ENCODE measurements at regions not wholly inside any gene's neighbourhood (a gene's known extent, or its start where the extent isn't known, plus 50 kb on each side); places are given as distances from the start of the nearest gene placed in this dataset.
A peak's percentile ranks its signal among the peaks of the same experiment; 100 is the strongest.
"Not testable (repeated sequence)": the region's sequence is repeated elsewhere in the genome, so short reads cannot be mapped to it uniquely, and the experiment has no call there.

GRCh38 chr11:42296910-42297309, 837.5 kb upstream of the LRRC4C start:
- DNase-seq: no peak

- DNase-seq: no peak
Observed at GRCh38 chr11:42299780-42300179, 840.3 kb upstream of the LRRC4C start.

GRCh38 chr11:42301777-42302176, 842.3 kb upstream of the LRRC4C start:
- DNase-seq: no peak

- no peak for DNase-seq
Observed at GRCh38 chr11:42311514-42311913, 852.1 kb upstream of the LRRC4C start.

- no peak for DNase-seq
Observed at GRCh38 chr11:42311944-42312343, 852.5 kb upstream of the LRRC4C start.

- no peak for DNase-seq
Observed at GRCh38 chr11:42315267-42315666, 855.8 kb upstream of the LRRC4C start.

- DNase-seq: no peak
Observed at GRCh38 chr11:42315846-42316245, 856.4 kb upstream of the LRRC4C start.

GRCh38 chr11:42319921-42320320, 860.5 kb upstream of the LRRC4C start:
- no peak for DNase-seq

- DNase-seq: no peak
Observed at GRCh38 chr11:42329929-42330565, 870.6 kb upstream of the LRRC4C start.

GRCh38 chr11:42337786-42338455, 878.5 kb upstream of the LRRC4C start:
- no peak for DNase-seq

GRCh38 chr11:42344204-42344792, 884.8 kb upstream of the LRRC4C start:
- DNase-seq: no peak

- no peak for DNase-seq
Observed at GRCh38 chr11:42345933-42346332, 886.5 kb upstream of the LRRC4C start.

GRCh38 chr11:42363701-42364100, 904.2 kb upstream of the LRRC4C start:
- DNase-seq: no peak

GRCh38 chr11:42390116-42390515, 921.7 kb upstream of the API5 start:
- no peak for DNase-seq

GRCh38 chr11:42397483-42397882, 914.3 kb upstream of the API5 start:
- DNase-seq: no peak

GRCh38 chr11:42407341-42407740, 904.5 kb upstream of the API5 start:
- peak in 48 of 56 donors; percentile 2 to 87 (median 49) for DNase-seq

GRCh38 chr11:42410251-42410955, 901.4 kb upstream of the API5 start:
- DNase-seq: no peak

GRCh38 chr11:42412590-42412989, 899.2 kb upstream of the API5 start:
- DNase-seq: no peak

- DNase-seq: no peak
Observed at GRCh38 chr11:42417691-42418090, 894.1 kb upstream of the API5 start.

GRCh38 chr11:42422090-42422489, 889.7 kb upstream of the API5 start:
- no peak for DNase-seq

- not testable (repeated sequence) for DNase-seq
Observed at GRCh38 chr11:42434911-42435310, 876.9 kb upstream of the API5 start.

GRCh38 chr11:42444406-42444805, 867.4 kb upstream of the API5 start:
- no peak for DNase-seq
